HG03175 (cell line): ENCODE measurements at regions not wholly inside any gene's neighbourhood (a gene's known extent, or its start where the extent isn't known, plus 50 kb on each side); places are given as distances from the start of the nearest gene placed in this dataset.

Experiments
- ATAC-seq: cut with Tn5 transposase; IDR thresholded peaks from one replicate; pipeline ENCODE4 v1.9.1; 2021; ENCODE audit warnings: mild to moderate bottlenecking, moderate library complexity; ENCODE audit not compliant: unreplicated experiment

GRCh38 chr12:25746131-25746530, 193.0 kb upstream of the LMNTD1 start:
- ATAC-seq = no peak

DNA sequence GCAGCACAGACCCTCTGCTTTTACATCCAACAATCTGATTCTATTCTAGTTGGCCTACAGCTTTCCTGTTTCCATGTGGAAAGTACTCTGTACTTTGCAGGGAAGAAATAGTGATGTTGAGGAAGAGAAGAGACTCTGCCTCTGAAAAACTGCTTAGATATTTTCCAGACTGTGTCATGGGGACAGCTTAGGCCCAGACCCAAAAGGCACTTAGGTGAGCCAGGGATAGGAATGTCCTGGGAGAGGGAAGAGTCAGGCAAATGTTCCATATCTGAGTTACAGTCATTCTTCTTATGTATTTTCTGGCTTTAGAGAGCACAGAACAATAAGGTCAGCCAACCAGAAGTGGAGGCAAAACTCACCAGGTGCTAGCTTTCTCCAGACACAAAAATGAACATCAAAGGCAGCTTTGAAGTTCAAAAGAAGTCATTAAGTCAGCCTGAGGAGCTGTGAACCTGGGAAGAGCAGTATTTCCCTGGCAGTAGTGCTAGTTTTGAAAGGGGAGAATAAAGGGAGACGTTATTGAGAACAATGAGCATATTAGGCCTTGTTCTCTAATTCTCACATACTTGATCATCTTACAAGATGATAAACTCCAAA, 199.7 kb upstream of the LMNTD1 start:
- no peak for ATAC-seq

GRCh38 chr12:25755136-25755970, 202.3 kb upstream of the LMNTD1 start:
- ATAC-seq = no peak

DNA sequence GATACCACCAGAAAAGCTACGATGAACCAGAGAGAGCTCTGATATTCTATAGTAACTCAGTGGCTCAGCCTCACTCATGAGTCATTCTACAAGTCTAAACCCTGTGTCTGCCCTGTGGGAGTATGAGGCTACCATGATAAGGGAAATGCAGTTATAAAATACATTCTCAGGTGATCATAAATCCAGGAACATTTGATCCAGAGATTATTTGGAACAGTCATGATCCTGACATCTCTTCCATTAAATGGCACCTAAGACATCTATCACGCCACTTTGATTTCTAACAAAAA, 202.6 kb upstream of the RASSF8 start:
- no peak for ATAC-seq

DNA sequence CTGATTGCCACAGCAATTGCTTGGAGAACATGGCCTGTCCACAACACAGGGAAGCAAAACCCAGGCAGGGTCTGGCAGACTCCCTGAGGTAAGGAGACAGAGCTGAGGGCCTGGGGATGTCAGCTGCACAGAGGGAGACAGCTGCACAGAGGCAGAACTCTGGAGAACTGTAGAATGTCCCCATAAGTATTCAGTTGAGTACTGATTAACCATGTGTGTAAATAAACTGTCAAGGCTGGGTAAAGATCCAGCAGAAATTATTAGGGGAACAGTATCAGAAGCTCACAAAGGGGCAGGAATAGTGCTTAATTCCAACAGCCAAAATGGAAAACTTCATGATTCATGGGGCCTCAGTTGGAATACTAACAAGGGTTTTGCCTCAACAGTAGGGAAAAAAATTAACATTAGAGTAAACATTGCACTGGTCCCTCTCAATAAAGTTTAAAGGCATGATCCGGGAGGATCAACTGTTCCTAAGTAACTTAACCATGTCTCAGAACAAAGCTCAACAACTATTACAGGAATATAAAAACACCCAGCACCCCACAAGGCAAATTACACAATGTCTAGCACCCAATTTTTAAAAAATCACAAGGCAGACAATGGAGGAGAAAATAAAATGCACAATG, 201.3 kb upstream of the RASSF8 start:
- ATAC-seq = no peak

GRCh38 chr12:25759752-25760151, 198.7 kb upstream of the RASSF8 start:
- ATAC-seq = no peak

DNA sequence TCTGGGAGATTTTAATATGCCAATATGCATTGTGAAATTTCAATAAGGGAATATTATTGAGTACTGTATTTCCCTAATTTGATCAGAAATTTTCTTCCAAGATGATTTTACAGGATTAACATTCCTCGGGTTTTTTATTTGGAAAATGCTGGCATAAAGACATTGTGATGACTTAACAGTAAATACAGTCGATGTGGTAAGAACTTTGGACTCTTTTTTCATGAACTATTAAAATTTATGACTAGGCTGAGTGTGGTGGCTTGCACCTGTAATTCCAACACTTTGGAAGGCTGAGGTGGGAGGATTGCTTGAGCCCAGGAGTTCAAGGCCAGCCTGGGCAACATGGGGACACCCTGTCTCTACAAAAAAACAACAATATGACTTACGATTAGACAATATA, 197.1 kb upstream of the RASSF8 start:
- ATAC-seq = no peak

DNA sequence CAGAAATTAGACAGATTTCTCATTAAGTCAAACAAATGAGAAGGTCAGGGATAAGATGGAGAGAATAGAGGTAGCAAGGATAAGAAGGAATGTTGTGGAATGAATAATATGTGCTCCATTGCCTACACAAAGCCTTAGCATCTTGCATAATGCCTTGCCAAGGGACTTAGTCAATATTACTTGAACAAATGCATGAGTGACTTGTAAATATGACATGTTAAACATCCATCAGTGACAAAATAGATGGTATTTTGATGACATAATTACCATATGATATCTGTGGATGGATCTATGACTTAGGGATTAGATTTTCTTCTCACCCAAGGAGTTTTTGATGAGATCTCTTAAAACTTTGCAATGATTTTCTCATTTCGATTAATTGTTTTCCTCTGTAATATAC, 194.1 kb upstream of the RASSF8 start:
- ATAC-seq = no peak

- ATAC-seq = no peak
These were observed 193.6 kb upstream of the RASSF8 start for GRCh38 chr12:25764892-25765291.

- ATAC-seq = no peak
These were observed 190.9 kb upstream of the RASSF8 start for GRCh38 chr12:25767606-25768005.

GRCh38 chr12:25768151-25768550, 190.3 kb upstream of the RASSF8 start:
- ATAC-seq = no peak

DNA sequence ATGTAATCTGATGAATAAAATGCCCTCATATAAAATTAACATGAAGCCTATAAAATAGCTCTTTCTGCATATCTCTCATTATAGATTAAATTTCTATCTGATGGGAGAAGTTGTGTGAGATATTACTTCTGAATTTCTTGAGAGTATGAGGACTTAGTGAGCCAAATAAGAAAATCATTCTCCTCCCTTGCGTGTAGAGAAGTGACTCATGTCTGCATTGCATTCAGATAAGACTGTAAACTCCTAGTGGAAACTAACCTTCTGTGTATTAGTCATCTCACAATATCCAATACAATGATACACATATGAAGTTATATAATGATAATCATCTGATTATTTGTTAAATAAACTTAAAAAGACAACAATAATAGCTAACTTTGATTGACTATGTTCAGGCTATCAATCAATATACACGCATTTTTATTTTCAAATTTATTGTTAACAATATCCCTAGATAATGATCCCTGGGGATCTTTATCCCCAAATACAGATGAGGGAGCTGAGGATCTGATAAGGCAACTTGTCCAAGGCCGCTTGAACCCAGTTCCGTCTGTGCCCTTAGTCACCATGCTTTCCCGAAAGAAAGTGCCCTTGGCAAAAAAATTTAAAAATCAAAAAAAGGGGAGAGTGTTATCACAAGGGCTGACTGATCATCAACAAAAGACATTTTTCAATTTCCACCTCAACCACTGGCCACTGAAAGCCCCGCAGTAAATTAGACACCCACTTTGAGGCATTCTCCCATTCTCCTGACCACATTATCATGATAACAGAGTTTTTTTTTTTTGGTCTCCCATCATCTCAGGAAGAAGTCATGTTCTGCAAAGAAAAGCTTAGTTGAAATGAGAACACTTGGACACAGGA, 189.2 kb upstream of the RASSF8 start:
- no peak for ATAC-seq

GRCh38 chr12:25771041-25771440, 187.4 kb upstream of the RASSF8 start:
- ATAC-seq = no peak

GRCh38 chr12:25771476-25771875, 187.0 kb upstream of the RASSF8 start:
- no peak for ATAC-seq

- ATAC-seq = no peak
These were observed 182.5 kb upstream of the RASSF8 start for GRCh38 chr12:25775968-25776367.

DNA sequence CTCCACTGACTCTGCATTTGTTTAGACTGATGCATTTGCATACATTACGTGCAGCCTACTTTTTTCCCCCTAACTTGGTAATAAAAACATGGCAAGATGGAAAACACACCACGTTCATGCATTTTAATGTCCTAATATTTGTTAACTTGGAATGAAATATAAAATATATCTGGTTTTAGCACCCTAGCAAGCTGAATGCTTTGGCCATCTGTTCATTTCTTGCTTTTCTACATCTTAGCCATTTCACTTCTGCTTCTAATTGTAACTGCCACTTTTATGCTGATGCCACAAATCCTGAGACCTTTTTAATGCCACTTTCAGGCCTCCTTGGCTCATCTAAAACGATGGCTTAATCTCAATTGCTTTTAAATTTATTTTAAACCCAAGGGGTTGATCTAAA, 177.7 kb upstream of the RASSF8 start:
- ATAC-seq = no peak

DNA sequence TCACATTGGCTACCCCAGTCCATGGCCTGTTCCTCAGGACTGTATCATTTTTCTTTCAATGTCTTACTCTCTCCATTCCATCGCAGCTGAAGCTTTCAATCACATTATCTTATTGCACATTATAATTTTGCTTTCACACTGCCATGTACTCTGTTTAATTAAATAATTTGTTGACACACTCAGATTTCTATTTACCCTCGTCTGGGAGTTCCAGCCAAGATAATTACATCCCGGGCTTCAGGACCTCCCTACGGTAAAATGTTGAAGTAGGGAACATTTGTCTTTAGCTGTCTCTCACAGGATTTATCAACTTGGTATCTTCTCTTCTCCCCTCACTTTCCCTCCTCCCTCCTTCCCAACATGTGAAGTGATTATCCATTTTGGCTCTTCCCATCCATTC, 177.2 kb upstream of the RASSF8 start:
- no peak for ATAC-seq

DNA sequence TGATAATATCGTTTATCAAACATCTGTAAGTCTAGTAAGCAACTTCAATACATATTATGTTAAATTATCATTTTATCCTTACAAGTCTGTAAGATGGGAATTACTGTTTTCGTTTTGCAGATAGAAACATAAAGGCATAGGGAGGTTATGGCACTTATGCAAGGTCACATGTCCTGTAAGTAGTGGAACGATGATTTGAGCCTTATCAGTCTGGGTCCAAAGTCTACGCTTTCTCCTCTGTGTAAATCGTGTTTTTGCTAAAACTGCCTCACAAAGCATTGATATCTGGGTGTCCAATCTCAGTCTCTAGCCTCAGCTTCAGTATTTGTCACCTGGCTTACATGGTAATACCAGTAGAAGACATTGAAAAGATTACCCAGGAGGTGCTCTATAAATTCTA, 174.9 kb upstream of the RASSF8 start:
- ATAC-seq = no peak

GRCh38 chr12:25784669-25785068, 173.8 kb upstream of the RASSF8 start:
- no peak for ATAC-seq

DNA sequence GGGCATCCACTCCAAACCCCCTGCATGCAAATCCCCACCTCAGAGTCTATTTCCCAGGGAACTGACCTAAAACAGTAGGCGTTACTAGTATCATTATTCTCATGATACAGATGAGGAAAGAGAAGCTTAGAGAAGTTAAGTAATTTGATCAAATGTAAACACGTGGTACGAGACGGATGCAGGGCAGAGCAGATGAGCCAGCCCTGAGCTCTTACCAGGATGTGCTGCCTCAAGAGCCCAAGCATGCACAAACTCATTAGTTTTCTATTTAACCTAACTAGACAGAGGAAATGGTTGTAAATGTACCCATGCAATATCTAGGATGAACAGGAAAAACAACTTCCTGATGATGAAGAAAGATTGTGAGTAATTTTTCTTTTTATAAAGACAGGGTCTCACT, 173.3 kb upstream of the RASSF8 start:
- no peak for ATAC-seq

DNA sequence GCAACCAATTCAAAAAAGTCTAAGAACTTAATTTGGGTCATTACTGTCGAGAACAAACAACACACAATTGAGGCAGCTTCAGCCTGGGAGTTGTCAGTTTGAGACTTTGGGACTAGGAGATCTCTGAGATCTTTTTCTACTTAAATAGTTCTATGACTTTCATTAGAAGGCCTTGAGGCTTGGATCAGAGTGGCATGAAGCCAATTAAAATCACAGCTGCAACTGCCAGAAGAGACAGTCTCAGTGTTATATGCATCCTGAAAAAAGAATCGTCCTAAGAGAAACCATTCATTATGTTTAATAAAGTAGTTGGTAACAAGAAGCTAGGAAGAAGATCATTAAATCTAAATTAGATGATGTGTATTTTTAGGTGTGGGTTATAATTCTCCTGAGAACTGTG, 170.8 kb upstream of the RASSF8 start:
- no peak for ATAC-seq
